GM19351 (cell line): ENCODE measurements at regions not wholly inside any gene's neighbourhood (a gene's known extent, or its start where the extent isn't known, plus 50 kb on each side); places are given as distances from the start of the nearest gene placed in this dataset.
"Not testable (repeated sequence)": the region's sequence is repeated elsewhere in the genome, so short reads cannot be mapped to it uniquely, and the experiment has no call there.

ENCODE experiments used
- ATAC-seq: cut with Tn5 transposase; IDR thresholded peaks from one replicate; pipeline ENCODE4 v1.9.1; 2021; ENCODE audit warnings: mild to moderate bottlenecking, moderate library complexity; ENCODE audit not compliant: unreplicated experiment

- peak; percentile 73 for ATAC-seq
Observed at GRCh38 chr13:52324831-52325230, 81.1 kb downstream of the THSD1 start.

GRCh38 chr13:52319876-52320275, 86.1 kb downstream of the THSD1 start:
- ATAC-seq, result no peak

GRCh38 chr13:52309833-52310232, 96.1 kb downstream of the THSD1 start:
- not testable (repeated sequence) for ATAC-seq

GRCh38 chr13:52306336-52306735, 99.6 kb downstream of the THSD1 start:
- not testable (repeated sequence) for ATAC-seq

DNA sequence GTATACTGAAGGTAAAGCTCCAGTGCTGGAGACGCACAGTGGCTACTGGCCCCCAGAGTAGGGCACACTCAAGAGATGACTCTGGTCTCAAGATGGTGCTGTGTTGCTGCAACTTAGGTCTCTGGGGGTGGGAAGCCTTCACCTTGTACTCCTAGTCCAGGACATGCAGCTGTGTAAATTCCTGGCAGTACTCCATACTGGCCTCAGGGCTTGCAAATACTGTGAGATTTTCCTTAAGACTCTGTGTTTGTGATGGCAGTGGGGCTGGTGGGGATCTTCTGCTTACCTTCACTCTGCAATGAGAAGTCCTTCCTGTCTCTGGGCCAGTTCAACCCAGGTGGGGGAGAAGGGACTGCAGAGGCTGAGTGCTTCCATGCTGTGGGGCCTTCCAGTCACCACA, 102.9 kb downstream of the THSD1 start:
- not testable (repeated sequence) for ATAC-seq

- ATAC-seq, result not testable (repeated sequence)
Observed at GRCh38 chr13:52302688-52303087, 103.3 kb downstream of the THSD1 start.

DNA sequence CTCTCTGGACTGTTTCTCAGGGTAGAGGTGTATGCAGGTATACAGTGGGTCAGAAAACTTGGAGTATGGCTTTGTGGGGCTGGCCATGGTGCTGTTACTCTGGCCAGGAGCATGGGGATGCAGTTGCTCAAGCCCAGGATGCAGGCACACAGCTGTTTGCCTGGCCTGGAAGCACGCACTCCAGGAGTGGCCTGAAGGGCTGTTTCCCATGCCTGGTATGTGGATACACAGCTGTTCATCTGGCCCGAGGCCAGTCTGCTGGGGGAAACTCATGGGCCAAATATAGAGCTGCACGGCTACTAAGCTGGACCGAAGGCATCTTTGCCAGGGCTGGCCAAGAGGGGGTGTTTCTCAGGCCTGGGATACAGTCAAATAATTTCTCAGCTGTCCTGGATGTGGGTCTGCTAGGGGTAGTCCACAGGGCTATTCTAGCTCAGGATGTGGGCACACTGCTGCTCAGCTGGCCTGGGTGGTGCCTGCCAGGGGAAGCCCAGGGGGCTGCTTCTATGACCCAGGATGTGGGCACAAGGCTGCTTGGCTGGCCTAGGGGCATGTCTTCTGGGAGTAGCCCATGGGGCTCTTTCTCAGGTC, 104.1 kb downstream of the THSD1 start:
- not testable (repeated sequence) for ATAC-seq

- not testable (repeated sequence) for ATAC-seq
Observed at GRCh38 chr13:52298079-52298661, 107.8 kb downstream of the THSD1 start.

- not testable (repeated sequence) for ATAC-seq
Observed at GRCh38 chr13:52288891-52289290, 117.1 kb downstream of the THSD1 start.

- ATAC-seq, result not testable (repeated sequence)
Observed at GRCh38 chr13:52281387-52281786, 122.0 kb upstream of the NEK3 start.

DNA sequence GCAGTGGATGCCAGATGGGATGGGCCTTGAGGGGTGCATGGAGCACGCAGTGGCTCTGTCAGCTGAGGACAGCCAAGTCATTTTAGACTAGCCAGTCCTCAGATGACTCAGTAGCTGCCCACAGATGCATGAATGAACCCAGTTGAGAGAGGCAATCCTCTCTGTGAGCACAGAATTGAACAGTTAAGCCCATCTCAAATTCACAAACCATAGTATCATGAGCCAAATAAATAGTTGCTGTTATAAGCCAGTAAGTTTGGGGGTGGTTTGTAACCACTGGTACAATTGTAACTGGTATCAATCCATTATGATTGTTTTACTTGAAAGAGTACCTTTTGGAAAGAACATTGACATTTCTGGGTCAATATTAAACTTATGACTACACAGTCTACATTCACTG, 120.0 kb upstream of the NEK3 start:
- not testable (repeated sequence) for ATAC-seq

DNA sequence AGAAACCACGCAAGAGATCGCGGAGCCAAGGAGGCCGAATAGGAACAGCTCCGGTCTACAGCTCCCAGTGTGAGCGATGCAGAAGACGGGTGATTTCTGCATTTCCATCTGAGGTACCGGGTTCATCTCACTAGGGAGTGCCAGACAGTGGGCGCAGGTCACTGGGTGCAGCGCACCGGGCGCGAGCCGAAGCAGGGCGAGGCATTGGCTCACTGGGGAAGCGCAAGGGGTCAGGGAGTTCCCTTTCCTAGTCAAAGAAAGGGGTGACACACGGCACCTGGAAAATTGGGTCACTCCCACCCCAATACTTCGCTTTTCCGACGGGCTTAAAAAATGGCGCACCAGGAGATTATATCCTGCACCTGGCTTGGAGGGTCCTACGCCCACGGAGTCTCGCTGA, 94.9 kb upstream of the NEK3 start:
- not testable (repeated sequence) for ATAC-seq

- peak; percentile 82 for ATAC-seq
Observed at GRCh38 chr13:52240752-52241151, 81.4 kb upstream of the NEK3 start.

DNA sequence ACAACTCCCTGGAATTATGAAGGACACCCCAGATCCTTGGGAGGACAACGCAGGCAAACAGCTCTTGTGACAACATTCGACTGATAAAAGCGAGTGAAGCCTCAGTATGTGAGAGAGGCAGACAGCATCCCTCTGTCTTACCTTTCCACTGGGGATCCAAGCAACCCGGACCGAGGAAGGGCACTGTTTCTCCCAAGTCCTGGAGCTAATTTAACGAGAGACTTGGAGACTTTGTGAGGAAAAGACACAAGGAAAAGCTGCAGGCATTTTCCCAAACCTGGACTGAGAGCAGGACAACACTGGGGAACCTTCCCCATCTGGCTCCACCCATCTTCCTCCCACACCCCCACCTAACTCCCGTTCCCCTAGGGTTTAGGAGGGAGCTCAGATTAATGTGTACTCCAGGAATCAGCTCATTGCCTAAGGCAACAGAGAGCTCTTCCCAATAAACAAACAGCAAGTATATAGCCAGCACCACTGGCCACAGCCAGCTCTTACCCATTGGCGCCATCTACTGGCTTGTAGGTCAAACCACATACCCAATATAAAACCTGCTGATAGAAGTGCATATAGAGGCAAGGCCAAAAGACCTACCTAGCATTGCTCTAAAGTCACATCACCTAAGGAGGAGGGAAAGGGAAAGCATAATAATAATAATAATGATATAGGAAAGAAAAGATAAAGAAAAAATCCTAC, 76.7 kb upstream of the NEK3 start:
- peak; percentile 68 for ATAC-seq

GRCh38 chr13:52234928-52235327, 75.5 kb upstream of the NEK3 start:
- ATAC-seq, result not testable (repeated sequence)

GRCh38 chr13:52223063-52223462, 63.7 kb upstream of the NEK3 start:
- peak; percentile 56 for ATAC-seq

- not testable (repeated sequence) for ATAC-seq
Observed at GRCh38 chr13:52213920-52214319, 54.5 kb upstream of the NEK3 start.

- not testable (repeated sequence) for ATAC-seq
Observed at GRCh38 chr13:52212886-52213285, 53.5 kb upstream of the NEK3 start.

GRCh38 chr13:52211416-52211776, 52.0 kb upstream of the NEK3 start:
- not testable (repeated sequence) for ATAC-seq

DNA sequence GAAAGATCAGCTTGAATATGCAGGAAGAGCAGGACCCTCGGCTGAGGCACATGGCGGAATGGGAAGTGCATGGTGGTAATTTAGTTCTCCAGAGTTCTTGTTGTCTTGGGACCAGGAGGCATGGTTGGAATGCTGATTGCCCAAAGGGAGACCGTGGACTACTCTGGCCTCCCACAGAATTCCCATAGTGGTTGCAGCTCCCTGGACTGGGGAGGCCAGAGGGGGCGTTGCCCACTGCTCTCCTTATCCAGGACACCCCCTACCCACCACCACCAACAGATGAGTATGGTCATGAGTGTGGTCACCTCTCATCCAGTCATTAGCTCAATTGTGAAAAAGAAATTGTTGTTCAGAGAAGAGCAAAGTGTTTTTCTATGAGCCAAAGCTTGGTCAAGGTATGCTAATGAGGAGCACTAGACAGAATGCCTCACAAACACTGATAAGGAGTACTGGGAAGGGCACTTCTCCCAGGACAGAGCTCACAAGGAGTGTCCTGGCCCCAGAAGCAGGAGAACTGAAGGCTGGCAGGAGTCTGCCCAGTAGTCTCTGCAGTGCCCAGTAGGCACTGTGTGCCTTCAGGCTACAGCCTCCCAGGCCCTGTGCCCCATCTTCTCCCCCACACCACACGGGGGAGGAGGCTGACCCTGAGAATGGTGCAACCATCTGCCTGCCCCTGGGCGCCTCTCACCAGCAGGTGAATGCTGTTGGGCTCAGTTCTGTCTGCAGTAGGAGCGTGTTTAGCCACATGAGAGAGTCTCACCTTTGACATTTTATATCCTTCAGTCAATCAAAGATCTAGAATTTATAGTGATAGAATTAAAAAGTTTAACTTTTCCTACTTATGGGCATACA, 51.4 kb upstream of the NEK3 start:
- ATAC-seq, result not testable (repeated sequence)
